ENCODE measurements at regions not wholly inside any gene's neighbourhood (a gene's known extent, or its start where the extent isn't known, plus 50 kb on each side); places are given as distances from the start of the nearest gene placed in this dataset.

DNA sequence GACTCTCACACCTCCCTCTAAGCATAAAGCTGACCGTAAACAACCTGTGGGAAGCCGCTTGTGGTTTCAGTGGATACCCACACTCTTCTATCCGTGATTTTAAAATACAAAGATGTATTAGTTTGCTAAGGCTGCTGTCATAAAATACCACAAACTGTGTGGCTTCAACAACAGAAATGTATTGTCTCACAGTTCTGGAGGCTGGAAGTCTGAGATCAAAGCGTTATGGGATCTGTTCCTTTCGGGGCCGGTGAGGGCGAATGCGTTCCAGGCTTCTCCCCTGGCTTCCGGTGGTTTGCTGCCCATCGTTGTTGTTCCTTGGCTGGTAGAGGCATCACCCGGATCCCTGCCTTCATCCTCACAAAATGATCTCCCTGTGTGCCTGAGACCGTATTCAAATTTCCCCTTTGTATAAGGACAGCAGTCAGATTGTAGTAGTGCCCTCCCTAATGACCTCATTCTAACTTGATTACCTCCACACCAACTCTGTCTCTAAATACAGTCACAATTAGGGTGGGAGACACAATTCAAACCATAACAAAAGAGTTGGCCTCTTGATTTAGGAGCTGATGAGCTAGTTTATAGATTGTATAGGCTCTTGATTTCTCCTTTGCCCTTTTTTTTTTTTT, 210.6 kb upstream of the SOX4 start:
- Histone ChIP-seq H3K27ac (ENCODE audit: low read length) (no peak overlapping the region), H3K4me3 (ENCODE audit: low read length) (no peak overlapping the region), H3K27me3 (ENCODE audit: insufficient read depth, low read length) (no peaks in the 10 kb centered on the region)

DNA sequence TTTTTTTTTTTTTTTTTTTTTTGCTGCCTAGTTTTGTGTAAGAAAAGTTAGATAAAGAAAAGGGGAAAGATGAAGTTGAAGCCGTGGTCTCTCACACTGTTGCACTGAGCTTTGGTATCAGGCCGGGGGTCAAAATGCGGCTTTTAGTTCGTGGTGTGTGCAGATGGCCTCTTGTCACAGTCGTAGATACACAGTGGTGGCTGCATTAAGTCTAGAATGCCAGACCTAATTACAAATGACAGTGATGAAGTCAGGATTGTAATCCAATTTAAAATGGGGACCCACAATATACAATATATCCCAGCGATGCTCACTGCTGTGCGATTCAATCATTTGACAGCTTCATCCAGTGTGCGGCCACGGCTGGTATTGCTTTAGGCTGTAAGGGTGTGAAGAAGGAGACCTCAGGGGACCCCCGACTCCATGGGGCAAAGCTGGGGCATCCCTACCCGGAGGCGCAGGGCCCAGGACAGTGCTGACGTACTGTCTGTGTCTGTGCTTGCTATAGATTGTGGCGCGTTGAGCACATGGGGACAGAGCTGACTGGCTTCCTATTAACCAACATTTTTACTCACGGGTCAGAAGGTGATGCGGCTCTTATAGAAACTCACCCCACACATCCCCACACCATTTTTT, 210.0 kb upstream of the SOX4 start:
- Histone ChIP-seq H3K36me3 (ENCODE audit: insufficient read depth, low read depth, low read length) (no peaks in the 10 kb centered on the region), H3K27me3 (ENCODE audit: insufficient read depth, low read length) (no peaks in the 10 kb centered on the region), H3K4me3 (ENCODE audit: low read length) (no peak overlapping the region), H3K9ac (ENCODE audit: low read depth, low read length) (no peak overlapping the region), H3K9me3 (ENCODE audit: insufficient read depth, low read depth, low read length) (no peaks in the 10 kb centered on the region), H3K4me1 (ENCODE audit: insufficient read depth, low read length) (no peaks in the 10 kb centered on the region; the same call in none of the 2 replicates), H3K27ac (ENCODE audit: low read length) (no peak overlapping the region)

More for the DNA sequence above, 210.6 kb upstream of the SOX4 start:
- H3K4me1 ChIP-seq (ENCODE audit: insufficient read depth, low read length), result no peaks in the 10 kb centered on the region; the same call in none of the 2 replicates
- H3K9me3 ChIP-seq (ENCODE audit: insufficient read depth, low read depth, low read length), result no peaks in the 10 kb centered on the region
- no peaks in the 10 kb centered on the region for H3K36me3 ChIP-seq (ENCODE audit: insufficient read depth, low read depth, low read length)
- H3K9ac ChIP-seq (ENCODE audit: low read depth, low read length), result no peak overlapping the region

DNA sequence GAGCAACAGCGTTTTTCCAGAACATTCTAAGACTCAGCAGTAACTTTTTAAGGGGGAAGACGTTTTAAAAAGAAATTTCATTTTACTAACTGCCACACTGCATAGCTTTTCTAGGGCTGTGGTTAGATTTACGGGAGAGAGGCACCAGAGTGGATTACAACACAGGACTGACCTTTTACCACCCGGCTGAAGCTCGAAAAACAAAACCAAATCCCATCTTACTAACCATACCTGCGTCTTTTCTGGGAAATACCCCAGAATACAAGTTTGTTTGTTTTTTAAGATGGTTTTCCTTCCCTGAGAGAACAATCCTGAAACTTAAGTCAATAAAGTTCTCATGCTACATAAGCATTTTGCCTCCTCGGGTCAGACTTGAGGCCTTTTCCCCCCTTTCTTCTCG, 209.3 kb upstream of the SOX4 start:
- Histone ChIP-seq H3K4me1 (ENCODE audit: insufficient read depth, low read length) (no peaks in the 10 kb centered on the region; the same call in none of the 2 replicates), H3K4me3 (ENCODE audit: low read length) (no peak overlapping the region), H3K27me3 (ENCODE audit: insufficient read depth, low read length) (no peaks in the 10 kb centered on the region), H3K9me3 (ENCODE audit: insufficient read depth, low read depth, low read length) (no peaks in the 10 kb centered on the region), H3K27ac (ENCODE audit: low read length) (no peak overlapping the region), H3K36me3 (ENCODE audit: insufficient read depth, low read depth, low read length) (no peaks in the 10 kb centered on the region), H3K9ac (ENCODE audit: low read depth, low read length) (no peak overlapping the region)

- Histone ChIP-seq H3K4me1 (ENCODE audit: insufficient read depth, low read length) (no peaks in the 10 kb centered on the region; the same call in none of the 2 replicates), H3K4me3 (ENCODE audit: low read length) (no peak overlapping the region; the same call in 1 of the 2 replicates), H3K9me3 (ENCODE audit: insufficient read depth, low read depth, low read length) (no peaks in the 10 kb centered on the region), H3K9ac (ENCODE audit: low read depth, low read length) (no peak overlapping the region), H3K27ac (ENCODE audit: low read length) (no peak overlapping the region), H3K27me3 (ENCODE audit: insufficient read depth, low read length) (no peaks in the 10 kb centered on the region), H3K36me3 (ENCODE audit: insufficient read depth, low read depth, low read length) (no peaks in the 10 kb centered on the region)
Measured at GRCh38 chr6:21386744-21387143, 206.8 kb upstream of the SOX4 start.

GRCh38 chr6:21390532-21391213, 202.9 kb upstream of the SOX4 start:
- Histone ChIP-seq H3K9me3 (ENCODE audit: insufficient read depth, low read depth, low read length) (no peaks in the 10 kb centered on the region), H3K27me3 (ENCODE audit: insufficient read depth, low read length) (no peaks in the 10 kb centered on the region), H3K36me3 (ENCODE audit: insufficient read depth, low read depth, low read length) (no peaks in the 10 kb centered on the region), H3K9ac (ENCODE audit: low read depth, low read length) (no peak overlapping the region), H3K4me1 (ENCODE audit: insufficient read depth, low read length) (no peaks in the 10 kb centered on the region; the same call in 1 of the 2 replicates), H3K4me3 (ENCODE audit: low read length) (no peak overlapping the region), H3K27ac (ENCODE audit: low read length) (no peak overlapping the region)

GRCh38 chr6:21392177-21392576, 201.4 kb upstream of the SOX4 start:
- H3K27me3 ChIP-seq (ENCODE audit: insufficient read depth, low read length), result no peaks in the 10 kb centered on the region
- no peaks in the 10 kb centered on the region for H3K36me3 ChIP-seq (ENCODE audit: insufficient read depth, low read depth, low read length)
- H3K9ac ChIP-seq (ENCODE audit: low read depth, low read length), result no peak overlapping the region
- H3K4me3 ChIP-seq (ENCODE audit: low read length), result no peak overlapping the region
- H3K27ac ChIP-seq (ENCODE audit: low read length), result no peak overlapping the region
- no peaks in the 10 kb centered on the region for H3K9me3 ChIP-seq (ENCODE audit: insufficient read depth, low read depth, low read length)
- no peaks in the 10 kb centered on the region for H3K4me1 ChIP-seq (ENCODE audit: insufficient read depth, low read length)

DNA sequence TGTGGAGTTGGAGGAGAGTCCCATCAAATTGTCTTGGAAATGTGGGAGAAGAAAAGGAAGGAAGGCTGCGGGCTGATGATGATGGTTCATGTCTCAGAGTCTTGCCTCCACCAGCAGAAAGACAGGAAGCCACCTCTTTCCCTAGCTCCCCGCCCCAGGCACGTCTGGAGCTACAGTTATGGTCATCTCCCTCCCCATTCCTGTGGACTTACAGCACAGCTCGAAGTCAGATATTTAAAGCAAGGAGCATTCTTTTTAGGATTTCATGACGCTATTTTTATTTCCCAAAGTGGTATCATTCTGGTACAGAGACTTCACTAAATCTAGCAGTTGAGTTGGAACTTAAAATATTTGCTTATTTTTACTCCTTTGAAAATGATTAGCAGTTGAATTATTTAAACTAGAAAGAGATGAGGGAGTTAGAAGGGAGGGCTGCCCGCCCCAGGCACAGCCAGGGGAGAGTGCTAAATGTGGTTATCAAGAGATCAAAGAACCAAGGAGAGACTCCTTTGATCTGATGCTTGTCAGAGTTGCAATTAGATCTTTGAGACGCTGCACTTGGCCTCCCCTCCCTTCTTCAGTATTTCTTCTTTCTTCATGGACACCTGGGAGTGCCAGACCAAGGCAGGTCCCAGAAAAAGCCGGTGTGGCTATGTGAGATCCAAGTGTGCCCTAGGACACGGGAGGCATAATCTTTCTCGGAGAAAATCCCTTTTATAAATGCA, 199.9 kb upstream of the SOX4 start:
- H3K9me3 ChIP-seq (ENCODE audit: insufficient read depth, low read depth, low read length), result no peaks in the 10 kb centered on the region
- H3K4me1 ChIP-seq (ENCODE audit: insufficient read depth, low read length), result no peaks in the 10 kb centered on the region
- no peaks in the 10 kb centered on the region for H3K36me3 ChIP-seq (ENCODE audit: insufficient read depth, low read depth, low read length)
- no peaks in the 10 kb centered on the region for H3K27me3 ChIP-seq (ENCODE audit: insufficient read depth, low read length)
- no peak overlapping the region for H3K9ac ChIP-seq (ENCODE audit: low read depth, low read length)
- H3K4me3 ChIP-seq (ENCODE audit: low read length), result no peak overlapping the region
- H3K27ac ChIP-seq (ENCODE audit: low read length), result no peak overlapping the region

DNA sequence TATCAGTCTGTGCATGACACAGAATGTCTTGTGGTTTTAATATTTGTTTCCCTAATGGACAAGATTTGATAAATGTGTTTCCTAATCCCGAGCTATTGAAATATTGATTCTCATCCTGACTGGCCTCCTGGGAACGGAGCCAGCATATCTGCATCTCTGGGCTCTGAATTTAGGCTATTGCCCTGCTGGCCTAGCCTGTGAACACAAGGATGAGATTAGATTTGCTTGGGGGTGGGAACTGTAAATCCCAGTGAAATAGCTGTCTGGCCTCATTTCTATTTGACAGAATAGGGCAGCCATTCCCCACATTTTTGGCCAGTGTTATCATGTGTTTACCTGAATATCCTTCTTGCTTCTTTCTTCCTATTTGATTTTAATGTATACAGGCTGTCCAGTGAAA, 198.4 kb upstream of the SOX4 start:
- H3K27ac ChIP-seq (ENCODE audit: low read length), result no peak overlapping the region
- H3K9me3 ChIP-seq (ENCODE audit: insufficient read depth, low read depth, low read length), result no peaks in the 10 kb centered on the region
- H3K36me3 ChIP-seq (ENCODE audit: insufficient read depth, low read depth, low read length), result no peaks in the 10 kb centered on the region
- no peak overlapping the region for H3K9ac ChIP-seq (ENCODE audit: low read depth, low read length)
- H3K4me3 ChIP-seq (ENCODE audit: low read length), result no peak overlapping the region
- H3K4me1 ChIP-seq (ENCODE audit: insufficient read depth, low read length), result no peaks in the 10 kb centered on the region; the same call in 1 of the 2 replicates
- no peaks in the 10 kb centered on the region for H3K27me3 ChIP-seq (ENCODE audit: insufficient read depth, low read length)

GRCh38 chr6:21396313-21396712, 197.2 kb upstream of the SOX4 start:
- Histone ChIP-seq H3K27ac (ENCODE audit: low read length) (no peak overlapping the region), H3K4me1 (ENCODE audit: insufficient read depth, low read length) (no peaks in the 10 kb centered on the region; the same call in 1 of the 2 replicates), H3K9me3 (ENCODE audit: insufficient read depth, low read depth, low read length) (no peaks in the 10 kb centered on the region), H3K9ac (ENCODE audit: low read depth, low read length) (no peak overlapping the region), H3K4me3 (ENCODE audit: low read length) (no peak overlapping the region), H3K27me3 (ENCODE audit: insufficient read depth, low read length) (no peaks in the 10 kb centered on the region), H3K36me3 (ENCODE audit: insufficient read depth, low read depth, low read length) (no peaks in the 10 kb centered on the region)

DNA sequence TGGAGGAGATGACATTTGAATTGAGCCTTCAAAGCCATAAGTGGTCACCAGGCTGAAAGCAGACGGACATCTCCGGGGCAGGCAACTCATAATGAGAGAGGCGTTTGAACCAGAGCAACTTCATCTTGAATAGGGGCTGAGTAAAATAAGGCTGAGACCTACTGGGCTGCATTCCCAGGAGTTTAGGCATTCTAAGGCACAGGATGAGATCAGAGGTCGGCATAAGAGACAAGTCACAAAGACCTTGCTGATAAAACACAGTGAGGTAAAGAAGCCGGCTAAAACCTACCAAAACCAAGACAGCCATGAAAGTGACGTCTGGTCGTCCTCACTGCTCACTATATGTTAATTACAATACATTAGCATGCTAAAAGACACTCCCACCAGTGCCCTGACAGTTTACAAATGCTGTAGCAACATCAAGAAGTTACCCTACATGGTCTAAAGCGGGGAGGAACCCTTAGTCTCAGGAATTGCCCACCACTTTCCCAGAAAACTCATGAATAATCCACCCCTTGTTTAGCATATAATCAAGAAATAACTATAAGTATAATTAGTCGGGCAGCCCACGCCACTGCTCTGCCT, 194.7 kb upstream of the SOX4 start:
- H3K9ac ChIP-seq (ENCODE audit: low read depth, low read length), result no peak overlapping the region
- no peaks in the 10 kb centered on the region; the same call in 1 of the 2 replicates for H3K4me1 ChIP-seq (ENCODE audit: insufficient read depth, low read length)
- H3K4me3 ChIP-seq (ENCODE audit: low read length), result no peak overlapping the region
- no peak overlapping the region for H3K27ac ChIP-seq (ENCODE audit: low read length)
- no peaks in the 10 kb centered on the region for H3K27me3 ChIP-seq (ENCODE audit: insufficient read depth, low read length)
- H3K36me3 ChIP-seq (ENCODE audit: insufficient read depth, low read depth, low read length), result no peaks in the 10 kb centered on the region
- no peaks in the 10 kb centered on the region for H3K9me3 ChIP-seq (ENCODE audit: insufficient read depth, low read depth, low read length)

- Histone ChIP-seq H3K27me3 (ENCODE audit: insufficient read depth, low read length) (no peaks in the 10 kb centered on the region), H3K4me1 (ENCODE audit: insufficient read depth, low read length) (no peaks in the 10 kb centered on the region; the same call in 1 of the 2 replicates), H3K4me3 (ENCODE audit: low read length) (no peak overlapping the region), H3K27ac (ENCODE audit: low read length) (no peak overlapping the region), H3K9me3 (ENCODE audit: insufficient read depth, low read depth, low read length) (no peaks in the 10 kb centered on the region), H3K36me3 (ENCODE audit: insufficient read depth, low read depth, low read length) (no peaks in the 10 kb centered on the region), H3K9ac (ENCODE audit: low read depth, low read length) (no peak overlapping the region)
Measured at GRCh38 chr6:21402368-21402767, 191.2 kb upstream of the SOX4 start.
